Embryonic facial prominence (tissue), 1 donor: ENCODE measurements at regions not wholly inside any gene's neighbourhood (a gene's known extent, or its start where the extent isn't known, plus 50 kb on each side); places are given as distances from the start of the nearest gene placed in this dataset.
"Not testable (repeated sequence)": the region's sequence is repeated elsewhere in the genome, so short reads cannot be mapped to it uniquely, and the experiment has no call there.

ENCODE experiments used
- DNase-seq: peaks from one replicate; pipeline ENCODE4 v3.0.0-alpha.2; 2016; ENCODE audit errors: extremely low spot score

GRCh38 chr3:78079514-78079913 lies 1039.6 kb downstream of the ROBO2 start:
- no peak for DNase-seq

GRCh38 chr3:78086150-78086549 lies 1046.3 kb downstream of the ROBO2 start:
- no peak for DNase-seq

DNA sequence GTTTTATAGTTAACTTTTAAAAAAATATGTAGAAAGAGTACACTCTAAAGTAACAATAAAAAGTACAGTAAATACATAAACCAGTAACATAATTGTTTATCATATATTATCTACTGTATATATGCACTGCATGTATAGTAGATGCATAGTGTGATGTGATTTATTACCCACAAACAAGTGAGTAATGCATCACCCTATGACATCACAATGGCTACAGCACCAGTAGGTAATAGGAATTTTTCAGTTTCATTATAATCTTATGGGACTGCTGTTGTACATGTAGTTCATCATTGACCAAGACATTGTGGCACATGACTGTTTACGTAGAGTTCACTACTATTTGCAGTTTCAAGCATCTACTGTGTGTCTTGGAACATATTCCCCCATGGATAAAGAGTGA lies 1047.2 kb downstream of the ROBO2 start:
- no peak for DNase-seq

DNA sequence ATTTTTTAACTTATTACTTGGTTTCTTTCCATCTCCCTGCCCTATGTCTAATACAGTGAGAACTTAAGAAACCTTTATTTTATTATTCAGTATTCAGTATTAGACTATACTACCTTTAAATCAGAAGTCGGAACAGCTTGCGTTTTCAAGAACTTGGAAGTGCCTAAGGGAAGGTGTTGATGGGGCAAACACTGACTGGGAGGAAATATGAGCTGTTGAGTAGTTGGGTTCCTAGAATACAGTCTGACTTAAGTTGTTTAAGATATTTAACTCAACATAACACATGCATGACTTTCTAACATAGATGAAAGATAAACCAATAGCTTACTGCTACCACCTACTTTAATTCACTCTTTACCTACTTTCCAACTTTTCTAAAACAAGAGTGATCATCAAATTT lies 1048.1 kb downstream of the ROBO2 start:
- DNase-seq: no peak

DNA sequence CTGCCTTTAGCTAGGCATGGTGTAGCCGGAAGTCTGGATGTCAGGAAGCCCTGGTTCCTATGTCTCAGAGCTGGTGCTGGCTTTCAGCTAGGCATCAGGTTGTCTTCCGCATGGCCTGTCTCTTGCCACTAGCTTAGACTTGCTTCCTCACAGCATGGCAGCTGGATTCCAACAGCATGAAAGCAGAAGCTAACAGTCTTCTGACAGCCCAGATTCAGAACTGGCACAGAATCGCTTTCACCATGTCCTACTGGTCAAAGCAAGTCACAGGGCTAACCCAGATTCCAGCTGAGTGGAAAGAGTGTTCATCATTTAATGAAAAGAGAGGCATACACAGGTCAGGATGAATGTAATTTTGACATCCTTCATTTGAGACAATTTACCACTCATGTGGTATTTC lies 1050.5 kb downstream of the ROBO2 start:
- no peak for DNase-seq

DNA sequence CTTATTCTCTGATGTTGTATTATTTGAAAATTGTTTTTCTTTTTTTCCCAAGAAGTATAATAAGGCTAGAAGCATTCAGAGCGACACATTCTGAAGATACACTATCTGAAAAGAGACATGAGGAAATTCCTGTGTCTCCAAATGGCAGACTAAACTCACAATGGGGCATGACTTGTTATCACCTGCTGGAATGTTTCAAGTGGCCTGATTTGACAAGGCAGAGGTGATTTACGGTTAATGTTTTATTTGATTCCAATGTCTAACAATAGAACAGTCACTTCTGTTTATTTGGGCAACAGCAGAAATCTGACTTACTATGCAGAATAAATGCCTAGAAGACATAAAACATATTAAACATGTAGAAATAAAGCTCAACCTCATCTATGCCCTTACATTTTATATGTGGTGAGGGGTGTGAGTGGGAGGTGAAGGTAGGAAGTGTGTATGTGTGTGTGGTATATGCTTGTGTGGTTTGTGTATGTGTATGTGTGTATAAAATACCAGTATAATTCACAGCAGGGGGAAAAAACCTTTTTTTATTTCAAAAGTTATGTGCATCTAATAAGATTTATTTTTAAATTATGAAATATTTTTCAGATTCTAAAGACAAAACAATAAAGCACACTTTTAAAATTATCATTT lies 1051.7 kb downstream of the ROBO2 start:
- no peak for DNase-seq

DNA sequence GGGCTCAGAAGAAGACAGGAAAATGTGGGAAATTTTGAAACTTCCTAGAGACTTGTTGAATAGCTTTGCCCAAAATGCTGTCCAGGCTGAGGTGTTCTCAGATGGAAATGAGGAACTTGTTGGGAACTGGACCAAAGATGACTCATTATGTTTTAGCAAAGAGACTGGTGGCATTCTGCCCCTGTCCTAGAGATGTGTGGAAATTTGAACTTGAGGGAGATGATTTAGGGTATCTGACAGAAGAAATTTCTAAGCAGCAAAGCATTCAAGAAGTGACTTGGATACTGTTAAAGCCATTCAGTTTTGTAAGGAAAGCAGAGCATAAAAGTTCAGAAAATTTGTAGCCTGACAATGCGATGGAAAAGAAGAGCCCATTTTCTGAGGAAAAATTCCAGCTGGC lies 1052.7 kb downstream of the ROBO2 start:
- not testable (repeated sequence) for DNase-seq

DNA sequence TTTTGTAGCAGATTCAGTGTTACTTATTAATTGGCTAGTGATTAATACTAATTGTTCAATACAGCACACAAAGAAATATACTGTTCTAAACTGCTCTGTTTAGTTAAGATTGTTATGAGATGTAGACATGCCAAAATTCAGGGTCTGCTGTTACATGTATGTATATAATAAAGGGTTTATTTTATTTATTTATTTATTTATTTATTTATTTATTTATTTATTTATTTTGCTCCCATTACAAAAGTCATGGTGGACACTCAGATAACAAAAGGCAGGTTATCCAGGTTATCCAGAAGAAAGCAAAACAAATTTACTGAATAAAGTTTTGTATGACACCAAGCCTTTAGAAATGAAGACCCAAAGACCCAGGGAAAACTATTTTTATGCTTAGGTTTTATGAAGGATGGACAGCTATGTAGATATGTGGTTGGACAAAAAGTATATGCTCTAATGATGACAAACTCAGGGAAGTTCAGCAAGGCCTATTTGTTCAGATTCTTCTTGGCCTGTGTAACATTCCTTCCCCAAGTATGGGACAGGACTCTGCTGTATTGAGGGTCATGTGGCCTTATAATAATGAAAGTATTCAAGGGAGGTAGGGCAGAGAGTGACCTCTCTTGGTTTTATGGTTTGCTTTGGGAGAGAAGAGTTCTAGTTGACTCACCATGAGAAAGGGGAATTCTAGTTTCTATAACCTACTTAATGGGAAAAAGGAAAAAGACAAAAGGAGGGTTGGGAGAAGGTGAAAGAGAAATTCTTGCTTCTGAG lies 1056.8 kb downstream of the ROBO2 start:
- DNase-seq: no peak

GRCh38 chr3:78098367-78098766 lies 1058.5 kb downstream of the ROBO2 start:
- DNase-seq: no peak

- no peak for DNase-seq
Measured at GRCh38 chr3:78101384-78101783, 1061.5 kb downstream of the ROBO2 start.

- not testable (repeated sequence) for DNase-seq
Measured at GRCh38 chr3:78108269-78108961, 1068.5 kb downstream of the ROBO2 start.

GRCh38 chr3:78112291-78113010 lies 1072.6 kb downstream of the ROBO2 start:
- DNase-seq: no peak

- no peak for DNase-seq
Measured at GRCh38 chr3:78115983-78116382, 1076.1 kb downstream of the ROBO2 start.

DNA sequence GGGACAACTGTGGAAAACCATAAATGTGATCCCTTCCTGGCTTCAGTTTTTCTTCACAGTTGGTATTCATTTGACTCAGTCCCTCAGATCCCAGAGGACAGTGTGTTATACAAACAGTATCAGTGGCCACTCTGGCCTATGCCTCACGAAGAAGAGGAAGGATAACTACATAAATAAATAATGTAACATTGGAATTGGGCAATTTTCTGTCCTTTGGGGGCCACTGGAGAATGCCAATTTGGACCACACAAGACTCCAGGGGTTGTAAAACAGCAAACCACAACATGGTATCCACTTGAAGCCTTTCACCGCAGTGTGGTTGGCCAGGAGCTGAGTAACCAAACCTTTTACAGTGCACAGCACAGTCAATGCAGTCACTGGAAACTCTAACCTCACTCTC lies 1077.0 kb downstream of the ROBO2 start:
- no peak for DNase-seq

DNA sequence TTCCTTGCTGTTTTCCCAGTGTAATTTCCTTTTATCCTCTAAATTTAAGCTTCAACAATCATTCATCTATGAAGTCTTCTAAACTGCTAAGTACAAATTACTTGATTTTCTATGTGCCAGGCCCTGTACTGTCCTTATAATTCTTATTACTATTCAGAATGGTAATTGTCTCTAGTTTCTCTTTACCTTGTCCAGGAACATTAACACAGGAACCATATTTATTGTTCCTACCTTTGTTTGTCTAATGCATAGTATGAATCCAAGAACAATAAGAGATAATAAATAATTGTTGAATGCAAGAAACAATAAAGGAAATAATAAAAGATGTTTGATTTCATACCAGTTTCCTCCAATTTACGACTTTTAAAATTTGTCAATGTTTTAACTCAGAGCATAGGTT lies 1083.2 kb downstream of the ROBO2 start:
- no peak for DNase-seq

DNA sequence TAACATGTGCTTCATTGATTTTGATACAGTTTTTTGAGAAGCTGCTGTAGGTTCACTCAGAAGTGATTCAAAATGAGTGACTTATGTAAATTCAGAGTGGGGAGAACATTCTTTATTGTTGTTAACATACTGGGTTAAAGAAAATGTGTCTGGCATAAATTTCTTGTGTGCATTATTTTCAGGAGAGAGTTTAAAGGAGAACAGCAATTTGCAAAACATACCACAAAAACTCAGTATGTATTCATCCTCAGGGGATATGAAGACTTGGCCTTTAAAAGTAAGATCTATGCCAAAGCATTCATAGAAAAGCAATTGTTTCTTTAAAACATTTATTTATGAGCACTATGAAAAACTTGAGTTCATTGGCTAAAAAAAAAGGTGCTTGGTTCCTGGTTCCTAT lies 1089.8 kb downstream of the ROBO2 start:
- DNase-seq: no peak

DNA sequence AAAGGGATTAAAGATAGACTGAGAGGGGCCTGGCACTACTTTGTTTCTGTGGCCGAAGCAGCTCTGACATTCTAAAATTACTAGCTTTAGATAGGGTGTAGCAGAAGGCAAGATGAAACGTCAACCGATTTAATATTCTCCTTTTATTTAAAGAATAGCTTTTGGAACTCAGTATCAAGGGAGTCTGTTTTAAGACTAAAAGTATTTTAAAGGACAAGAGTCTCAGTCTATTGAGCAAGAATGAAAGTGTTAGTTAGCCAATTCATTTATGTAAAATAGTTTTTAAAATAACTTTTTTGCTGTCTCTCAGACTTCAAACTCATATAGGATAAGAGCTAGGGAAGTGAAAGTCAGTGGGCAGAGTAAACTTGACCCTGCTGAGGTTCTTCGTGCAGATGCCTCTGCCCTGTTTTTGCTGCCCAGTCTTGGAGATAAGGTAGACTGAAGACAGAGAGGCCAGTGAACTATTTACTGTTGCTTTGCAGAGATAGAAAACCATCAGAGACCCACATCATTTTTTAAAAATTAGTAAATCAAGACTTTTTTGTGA lies 1090.9 kb downstream of the ROBO2 start:
- no peak for DNase-seq

DNA sequence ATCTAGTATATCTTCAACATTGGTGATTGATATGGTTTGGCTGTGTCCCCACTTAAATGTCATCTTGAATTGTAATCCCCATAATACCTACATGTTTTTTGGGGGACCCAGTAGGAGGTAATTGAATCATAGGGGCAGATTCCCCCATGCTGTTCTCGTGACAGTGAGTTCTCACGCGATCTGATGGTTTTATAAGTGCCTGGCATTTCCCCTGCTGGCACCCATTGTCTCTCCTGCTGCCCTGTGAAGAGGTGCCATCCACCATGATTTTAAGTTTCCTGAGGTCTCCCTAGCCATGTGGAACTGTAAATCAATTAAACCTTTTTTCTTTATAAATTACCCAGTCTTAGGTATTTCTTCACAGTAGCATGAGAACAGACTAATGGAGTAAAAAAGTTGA lies 1094.6 kb downstream of the ROBO2 start:
- no peak for DNase-seq

DNA sequence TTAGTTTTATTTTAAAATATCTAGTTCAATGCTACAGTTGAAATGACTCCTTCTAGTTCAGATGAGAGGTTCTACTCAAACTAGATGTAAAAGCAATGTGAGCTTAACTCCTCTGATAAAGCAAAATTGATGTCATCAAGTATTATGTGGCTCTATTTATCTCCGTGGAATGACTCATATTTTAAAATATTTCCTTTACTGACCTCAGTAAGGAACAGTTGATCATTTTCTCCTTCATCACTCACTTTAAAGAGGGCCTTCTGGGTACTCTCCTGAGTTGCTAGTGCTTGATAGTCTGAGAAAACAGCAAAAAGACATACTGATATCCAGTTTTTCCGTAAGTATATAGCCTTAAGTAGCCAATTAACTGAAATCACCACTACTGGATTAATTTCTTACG lies 1099.3 kb downstream of the ROBO2 start:
- no peak for DNase-seq

DNA sequence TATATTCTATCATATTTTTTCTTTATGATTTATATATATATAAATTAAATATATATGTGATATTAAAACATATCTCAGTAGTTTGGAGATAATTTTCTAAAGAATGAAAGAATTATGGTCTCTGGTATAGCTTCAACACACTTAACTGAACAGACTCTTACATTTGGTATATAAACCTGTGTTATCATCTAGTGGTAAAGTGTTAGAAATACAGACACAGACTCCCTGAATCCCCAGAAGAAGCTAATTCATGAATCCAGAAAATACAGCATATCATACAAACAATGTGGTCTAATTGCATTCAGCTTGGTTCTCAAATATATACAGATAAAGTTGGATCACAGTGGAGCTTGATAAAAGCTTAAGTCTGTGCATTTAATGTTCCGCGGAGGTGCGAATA lies 1100.4 kb downstream of the ROBO2 start:
- DNase-seq: no peak

DNA sequence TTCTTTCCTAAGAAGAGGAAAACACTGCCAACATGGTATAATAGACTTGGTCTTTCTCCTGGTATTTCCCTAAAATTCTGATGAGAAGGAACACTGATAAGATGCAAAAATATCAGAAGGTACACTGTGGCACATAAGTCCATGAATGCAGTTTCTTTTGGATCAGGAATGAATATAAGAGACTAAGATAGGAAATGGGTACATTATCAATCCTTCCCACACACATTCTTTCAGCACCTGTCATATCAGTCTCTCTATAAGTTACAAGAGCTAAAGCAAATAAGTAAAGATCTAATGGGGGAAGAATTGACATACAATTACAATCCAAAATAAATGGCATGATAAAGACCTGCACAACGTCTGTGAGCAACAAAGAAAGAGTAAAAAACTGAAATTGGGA lies 1101.0 kb downstream of the ROBO2 start:
- DNase-seq: no peak

DNA sequence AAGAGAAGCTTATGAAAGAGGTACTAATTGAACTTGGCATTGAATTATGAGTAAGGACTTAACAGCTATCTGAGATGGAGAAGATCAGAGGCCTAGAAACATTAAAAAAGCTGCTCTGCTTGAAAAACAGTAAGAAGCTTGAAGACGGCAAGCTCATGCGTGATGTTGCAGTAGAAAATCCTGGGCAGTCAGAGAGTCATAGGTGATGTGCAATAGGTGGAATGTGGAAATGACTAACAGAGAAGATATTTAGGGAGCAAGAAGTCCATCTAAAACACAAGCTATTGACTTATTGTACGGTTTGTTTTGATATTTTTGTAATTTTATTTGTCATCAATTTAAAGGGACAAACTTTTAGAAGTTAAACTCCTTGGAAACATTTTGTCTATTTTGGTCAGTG lies 1101.4 kb downstream of the ROBO2 start:
- DNase-seq: no peak
